Liver (tissue), 8 donors: ENCODE measurements at regions not wholly inside any gene's neighbourhood (a gene's known extent, or its start where the extent isn't known, plus 50 kb on each side); places are given as distances from the start of the nearest gene placed in this dataset.

Experiments used
- DNase-seq: peaks from one replicate; pipeline ENCODE4 v3.0.0-alpha.2; 2017; ENCODE audit warnings: low spot score
- H3K27ac ChIP-seq, 2 donors: one replicate each; pipeline ENCODE4 v1.7.0; 2013; ENCODE audit warnings: inconsistent platforms in 2 of 2, low read length in 2 of 2, control low read depth in 1 of 2, low read depth in 1 of 2, mild to moderate bottlenecking in 1 of 2
- H3K27me3 ChIP-seq, 4 donors: one replicate each; pipeline versions ENCODE4 v1.6.1 to v1.7.0; 2013; ENCODE audit warnings: low read length in 3 of 4, inconsistent platforms in 1 of 4, mild to moderate bottlenecking in 1 of 4, moderate library complexity in 1 of 4; ENCODE audit not compliant: control insufficient read depth in 4 of 4, insufficient read depth in 4 of 4
- H3K36me3 ChIP-seq, 4 donors: one replicate each; pipeline versions ENCODE4 v1.6.1 to v1.7.0; 2013; ENCODE audit warnings: low read length in 3 of 4, mild to moderate bottlenecking in 3 of 4, low read depth in 1 of 4, moderate library complexity in 1 of 4; ENCODE audit not compliant: control insufficient read depth in 4 of 4, insufficient read depth in 3 of 4
- H3K4me1 ChIP-seq, 4 donors: one replicate each; pipeline versions ENCODE4 v1.6.1 to v1.7.0; 2013; ENCODE audit warnings: low read length in 3 of 4, mild to moderate bottlenecking in 3 of 4, moderate library complexity in 1 of 4; ENCODE audit not compliant: control insufficient read depth in 4 of 4, insufficient read depth in 4 of 4
- H3K4me3 ChIP-seq, 3 donors: one replicate each; pipeline versions ENCODE4 v1.6.1 to v1.7.0; 2013; ENCODE audit warnings: low read length in 3 of 3, control low read depth in 1 of 3, low read depth in 1 of 3, mild to moderate bottlenecking in 1 of 3
- H3K9ac ChIP-seq, 2 donors: one replicate each; pipeline ENCODE4 v1.7.0; 2013; ENCODE audit warnings: low read length in 2 of 2, mild to moderate bottlenecking in 2 of 2, moderate library complexity in 2 of 2, control low read depth in 1 of 2, low read depth in 1 of 2
- H3K9me3 ChIP-seq, 4 donors: one replicate each; pipeline versions ENCODE4 v1.6.1 to v1.7.0; 2013; ENCODE audit warnings: low read length in 3 of 4; ENCODE audit not compliant: control insufficient read depth in 4 of 4
- ATF3 ChIP-seq: IDR thresholded peaks from 2 replicates; pipeline ENCODE4 v1.6.1; 2016; ENCODE audit warnings: antibody characterized with exemption
- CTCF ChIP-seq: fragments of 150-350 bp; IDR thresholded peaks from 2 replicates; pipeline ENCODE4 v1.5.1; 2017; ENCODE audit warnings: improper control_type of control experiment, low read depth, low read length; ENCODE audit not compliant: missing input control
- EGR1 ChIP-seq, 2 donors: IDR thresholded peaks; 2 replicates each; pipeline ENCODE4 v1.6.1; 2016 to 2018; ENCODE audit warnings: antibody characterized with exemption in 2 of 2, low read depth in 2 of 2
- FOXA1 ChIP-seq: IDR thresholded peaks from 2 replicates; pipeline ENCODE4 v1.6.1; 2016; ENCODE audit warnings: antibody characterized with exemption
- FOXA2 ChIP-seq: IDR thresholded peaks from 2 replicates; pipeline ENCODE4 v1.6.1; 2016; ENCODE audit warnings: antibody characterized with exemption
- GABPA ChIP-seq, 2 donors: IDR thresholded peaks in 1 of 2; conservative IDR thresholded peaks in 1 of 2; 2 replicates each; pipeline ENCODE4 v1.6.1; 2016; ENCODE audit warnings: antibody characterized with exemption in 2 of 2, mild to moderate bottlenecking in 1 of 2, moderate library complexity in 1 of 2
- HNF4A ChIP-seq, 2 donors: conservative IDR thresholded peaks; 2 replicates each; pipeline ENCODE4 v1.6.1; 2016; ENCODE audit warnings: antibody characterized with exemption in 2 of 2, mild to moderate bottlenecking in 2 of 2
- HNF4G ChIP-seq: IDR thresholded peaks from 2 replicates; pipeline ENCODE4 v1.6.1; 2016; ENCODE audit warnings: antibody characterized with exemption
- JUND ChIP-seq, 2 donors: IDR thresholded peaks; 2 replicates each; pipeline ENCODE4 v1.6.1; 2016; ENCODE audit warnings: antibody characterized with exemption in 2 of 2
- MAX ChIP-seq: IDR thresholded peaks from 2 replicates; pipeline ENCODE4 v1.6.1; 2016; ENCODE audit warnings: antibody characterized with exemption
- NR2F2 ChIP-seq: IDR thresholded peaks from 2 replicates; pipeline ENCODE4 v1.6.1; 2016; ENCODE audit warnings: antibody characterized with exemption
- RAD21 ChIP-seq, 2 donors: IDR thresholded peaks; 2 replicates each; pipeline ENCODE4 v1.6.1; 2016; ENCODE audit warnings: antibody characterized with exemption in 2 of 2, mild to moderate bottlenecking in 2 of 2
- RXRA ChIP-seq, 2 donors: IDR thresholded peaks; 2 replicates each; pipeline ENCODE4 v1.6.1; 2017 to 2018; ENCODE audit warnings: antibody characterized with exemption in 2 of 2, mild to moderate bottlenecking in 1 of 2
- SP1 ChIP-seq: IDR thresholded peaks from 2 replicates; pipeline ENCODE4 v1.6.1; 2018; ENCODE audit warnings: antibody characterized with exemption, mild to moderate bottlenecking
- TAF1 ChIP-seq: conservative IDR thresholded peaks from 2 replicates; pipeline ENCODE4 v1.6.1; 2016; ENCODE audit warnings: antibody characterized with exemption, mild to moderate bottlenecking
- YY1 ChIP-seq: IDR thresholded peaks from 2 replicates; pipeline ENCODE4 v1.6.1; 2016; ENCODE audit warnings: antibody characterized with exemption, mild to moderate bottlenecking
- WGBS: extraction: QIAGEN DNeasy Blood & Tissue Kit; methylation state at CpG from one replicate; pipeline ENCODE4 v1.1.7; 2013; 5-methylcytosine and 5-hydroxymethylcytosine counted together
- TF ChIP-seq, protein P1 (sequence below): IDR thresholded peaks from 2 replicates; pipeline ENCODE4 v1.6.1; 2016; ENCODE audit warnings: antibody characterized with exemption
- TF ChIP-seq, protein P2 (sequence below): IDR thresholded peaks from 2 replicates; pipeline ENCODE4 v1.6.1; 2016; ENCODE audit warnings: antibody characterized with exemption, mild to moderate bottlenecking
- donor health status: healthy.
- donor health status: healthy.
- donor health status: healthy.
- donor health status: healthy.
- donor health status: healthy.

DNA sequence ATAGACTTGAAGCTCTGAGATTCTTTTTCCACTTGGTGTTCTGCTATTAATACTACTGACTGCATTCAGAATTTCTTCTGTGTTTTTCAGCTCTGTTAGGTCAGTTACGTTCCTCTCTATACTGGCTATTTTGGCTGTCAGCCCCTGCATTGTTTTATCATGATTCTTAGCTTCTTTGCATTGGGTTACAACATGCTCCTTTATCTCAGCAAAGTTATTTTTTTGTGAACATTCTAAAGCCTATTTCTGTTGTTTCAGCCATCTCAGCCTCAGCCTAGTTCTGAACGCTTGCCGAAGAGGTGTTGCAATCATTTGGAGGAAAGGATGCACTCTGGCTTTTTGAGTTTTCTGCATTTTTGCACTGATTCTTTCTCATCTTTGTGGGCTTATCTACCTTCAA is 201.5 kb upstream of the GNAI1 start:
- Histone ChIP-seq H3K9me3 (no peaks in the 10 kb centered on the region), H3K36me3 (no peaks in the 10 kb centered on the region), H3K4me1 (no peaks in the 10 kb centered on the region), H3K4me3 (no peak overlapping the region), H3K27me3 (no peaks in the 10 kb centered on the region), H3K9ac (no peak overlapping the region), H3K27ac (no peak overlapping the region)
- no peak for DNase-seq
- WGBS = 69% methylated on average over 3 of the region's 3 CpGs
- TF ChIP-seq, protein P1, sequence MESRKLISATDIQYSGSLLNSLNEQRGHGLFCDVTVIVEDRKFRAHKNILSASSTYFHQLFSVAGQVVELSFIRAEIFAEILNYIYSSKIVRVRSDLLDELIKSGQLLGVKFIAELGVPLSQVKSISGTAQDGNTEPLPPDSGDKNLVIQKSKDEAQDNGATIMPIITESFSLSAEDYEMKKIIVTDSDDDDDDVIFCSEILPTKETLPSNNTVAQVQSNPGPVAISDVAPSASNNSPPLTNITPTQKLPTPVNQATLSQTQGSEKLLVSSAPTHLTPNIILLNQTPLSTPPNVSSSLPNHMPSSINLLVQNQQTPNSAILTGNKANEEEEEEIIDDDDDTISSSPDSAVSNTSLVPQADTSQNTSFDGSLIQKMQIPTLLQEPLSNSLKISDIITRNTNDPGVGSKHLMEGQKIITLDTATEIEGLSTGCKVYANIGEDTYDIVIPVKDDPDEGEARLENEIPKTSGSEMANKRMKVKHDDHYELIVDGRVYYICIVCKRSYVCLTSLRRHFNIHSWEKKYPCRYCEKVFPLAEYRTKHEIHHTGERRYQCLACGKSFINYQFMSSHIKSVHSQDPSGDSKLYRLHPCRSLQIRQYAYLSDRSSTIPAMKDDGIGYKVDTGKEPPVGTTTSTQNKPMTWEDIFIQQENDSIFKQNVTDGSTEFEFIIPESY = no peak
- TF ChIP-seq FOXA2 = no peak
- no peak for TF ChIP-seq ATF3
- TF ChIP-seq EGR1 (IDR thresholded peaks at IDR 0.05; ENCODE audit: low read depth in 2 of 2) = no peak

DNA sequence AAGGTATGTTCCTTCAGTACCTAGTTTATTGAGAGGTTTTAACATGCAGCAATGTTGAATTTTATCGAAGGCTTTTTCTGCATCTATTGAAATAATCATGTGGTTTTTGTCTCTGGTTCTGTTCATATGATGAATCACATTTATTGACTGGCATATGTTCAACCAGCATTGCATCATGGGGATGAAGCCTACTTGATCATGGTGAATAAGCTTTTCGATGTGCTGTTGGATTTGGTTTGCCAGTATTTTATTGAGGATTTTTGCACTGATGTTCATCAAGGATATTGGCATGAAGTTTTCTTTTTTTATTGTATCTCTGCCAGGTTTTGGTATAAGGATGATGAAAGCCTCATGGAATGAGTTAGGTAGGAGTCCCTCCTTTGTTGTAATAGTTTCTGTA is 204.0 kb upstream of the GNAI1 start:
- no peak for TF ChIP-seq GABPA (IDR thresholded peaks at IDR 0.05 in 1 of 2, conservative IDR thresholded peaks at IDR 0.05 in 1 of 2)
- TF ChIP-seq SP1 = no peak
- TF ChIP-seq YY1 = no peak
- no peak for DNase-seq

DNA sequence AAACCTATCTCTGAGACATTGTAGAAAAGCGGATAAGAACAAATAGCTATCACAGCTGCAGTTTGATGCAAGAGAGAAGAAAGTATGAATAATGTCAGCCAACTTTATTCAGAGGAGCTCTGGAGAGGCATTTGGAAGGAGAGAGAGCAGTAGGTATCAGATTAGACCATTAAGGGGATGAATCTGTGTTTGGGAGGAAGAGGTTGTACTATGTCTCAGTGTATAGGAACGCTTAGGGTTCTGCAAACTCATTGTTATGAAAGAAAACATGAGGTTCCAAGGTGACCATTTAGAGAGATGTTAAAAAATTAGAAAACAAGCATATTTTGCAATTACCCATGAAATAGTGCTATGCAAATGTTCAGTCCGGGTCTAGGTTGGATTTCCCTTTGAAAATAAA is 207.5 kb upstream of the GNAI1 start:
- Histone ChIP-seq H3K36me3 (no peaks in the 10 kb centered on the region), H3K9me3 (peaks cover 0 to 6% (median 0%) of the 10 kb centered on the region in 4 donors), H3K27ac (no peak overlapping the region), H3K4me3 (no peak overlapping the region), H3K9ac (no peak overlapping the region), H3K4me1 (no peaks in the 10 kb centered on the region), H3K27me3 (peaks cover 0 to 2% (median 0%) of the 10 kb centered on the region in 4 donors)
- DNase-seq = no peak
- TF ChIP-seq NR2F2 (no peak), SP1 (no peak), JUND (IDR thresholded peaks at IDR 0.05) (no peak), ATF3 (no peak), MAX (no peak), HNF4G (no peak), GABPA (IDR thresholded peaks at IDR 0.05 in 1 of 2, conservative IDR thresholded peaks at IDR 0.05 in 1 of 2) (no peak), FOXA1 (no peak), HNF4A (conservative IDR thresholded peaks at IDR 0.05) (no peak), CTCF (no peak), YY1 (no peak), RAD21 (IDR thresholded peaks at IDR 0.05) (no peak), TAF1 (no peak), FOXA2 (no peak), RXRA (IDR thresholded peaks at IDR 0.05) (no peak), EGR1 (IDR thresholded peaks at IDR 0.05; ENCODE audit: low read depth in 2 of 2) (no peak)
- TF ChIP-seq, protein P1 = no peak
- TF ChIP-seq, protein P2, sequence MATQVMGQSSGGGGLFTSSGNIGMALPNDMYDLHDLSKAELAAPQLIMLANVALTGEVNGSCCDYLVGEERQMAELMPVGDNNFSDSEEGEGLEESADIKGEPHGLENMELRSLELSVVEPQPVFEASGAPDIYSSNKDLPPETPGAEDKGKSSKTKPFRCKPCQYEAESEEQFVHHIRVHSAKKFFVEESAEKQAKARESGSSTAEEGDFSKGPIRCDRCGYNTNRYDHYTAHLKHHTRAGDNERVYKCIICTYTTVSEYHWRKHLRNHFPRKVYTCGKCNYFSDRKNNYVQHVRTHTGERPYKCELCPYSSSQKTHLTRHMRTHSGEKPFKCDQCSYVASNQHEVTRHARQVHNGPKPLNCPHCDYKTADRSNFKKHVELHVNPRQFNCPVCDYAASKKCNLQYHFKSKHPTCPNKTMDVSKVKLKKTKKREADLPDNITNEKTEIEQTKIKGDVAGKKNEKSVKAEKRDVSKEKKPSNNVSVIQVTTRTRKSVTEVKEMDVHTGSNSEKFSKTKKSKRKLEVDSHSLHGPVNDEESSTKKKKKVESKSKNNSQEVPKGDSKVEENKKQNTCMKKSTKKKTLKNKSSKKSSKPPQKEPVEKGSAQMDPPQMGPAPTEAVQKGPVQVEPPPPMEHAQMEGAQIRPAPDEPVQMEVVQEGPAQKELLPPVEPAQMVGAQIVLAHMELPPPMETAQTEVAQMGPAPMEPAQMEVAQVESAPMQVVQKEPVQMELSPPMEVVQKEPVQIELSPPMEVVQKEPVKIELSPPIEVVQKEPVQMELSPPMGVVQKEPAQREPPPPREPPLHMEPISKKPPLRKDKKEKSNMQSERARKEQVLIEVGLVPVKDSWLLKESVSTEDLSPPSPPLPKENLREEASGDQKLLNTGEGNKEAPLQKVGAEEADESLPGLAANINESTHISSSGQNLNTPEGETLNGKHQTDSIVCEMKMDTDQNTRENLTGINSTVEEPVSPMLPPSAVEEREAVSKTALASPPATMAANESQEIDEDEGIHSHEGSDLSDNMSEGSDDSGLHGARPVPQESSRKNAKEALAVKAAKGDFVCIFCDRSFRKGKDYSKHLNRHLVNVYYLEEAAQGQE = no peak
- 85% methylated on average over 3 of the region's 3 CpGs for WGBS

More for the DNA sequence above, 204.0 kb upstream of the GNAI1 start:
- WGBS = 73% methylated on average over 2 of the region's 2 CpGs
- Histone ChIP-seq H3K27me3 (no peaks in the 10 kb centered on the region), H3K27ac (no peak overlapping the region), H3K9me3 (no peaks in the 10 kb centered on the region), H3K4me3 (no peak overlapping the region), H3K9ac (no peak overlapping the region), H3K36me3 (no peaks in the 10 kb centered on the region), H3K4me1 (no peaks in the 10 kb centered on the region)
